ENCODE measurements at regions not wholly inside any gene's neighbourhood (a gene's known extent, or its start where the extent isn't known, plus 50 kb on each side); places are given as distances from the start of the nearest gene placed in this dataset.

DNA sequence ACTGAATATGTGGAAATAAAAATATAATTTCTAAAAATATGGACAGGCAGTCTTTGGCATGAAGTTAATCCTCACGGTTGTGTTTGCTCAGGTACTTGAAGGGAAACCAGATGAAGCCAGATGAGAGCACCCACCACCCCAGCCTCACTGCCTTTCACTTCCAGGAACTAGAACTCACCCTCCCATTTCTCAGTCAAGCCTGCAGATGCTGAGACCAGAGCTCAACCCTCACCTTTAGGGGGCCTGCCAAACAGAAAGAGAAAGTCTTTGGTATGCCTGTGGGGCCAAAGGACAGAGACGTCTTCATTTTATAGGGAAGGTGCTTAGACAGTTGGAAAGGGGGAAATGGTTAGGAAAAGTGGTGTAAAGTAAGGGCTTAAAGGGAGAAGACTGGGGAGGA lies 252.8 kb upstream of the PLET1 start:
- no peak for DNase-seq (ENCODE audit: low spot score)

GRCh38 chr11:112514011-112514740 lies 253.5 kb upstream of the PLET1 start:
- DNase-seq (ENCODE audit: low spot score) = no peak

- no peak for DNase-seq (ENCODE audit: low spot score)
These were observed 255.6 kb upstream of the PLET1 start for GRCh38 chr11:112516261-112516660.

DNA sequence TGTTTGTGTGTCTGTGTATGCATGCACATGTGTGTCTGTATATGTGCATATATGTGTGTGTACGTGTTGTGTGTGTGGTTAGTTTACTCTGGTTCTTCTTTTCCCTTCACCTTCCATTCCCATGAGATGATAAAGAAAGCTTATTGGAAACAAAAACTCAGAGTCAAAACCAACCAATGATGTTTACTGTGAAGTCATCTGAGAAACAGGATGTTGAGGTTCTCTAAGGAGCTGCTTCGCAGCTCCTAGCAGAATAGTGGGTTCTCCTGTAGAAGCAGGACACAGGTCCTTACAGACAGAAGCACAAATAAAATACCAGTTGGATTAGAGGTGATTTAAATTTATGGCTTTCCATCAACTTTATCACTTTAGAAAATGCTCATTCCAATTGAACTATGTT lies 256.1 kb upstream of the PLET1 start:
- no peak for DNase-seq (ENCODE audit: low spot score)

GRCh38 chr11:112518371-112518770 lies 257.7 kb upstream of the PLET1 start:
- no peak for DNase-seq (ENCODE audit: low spot score)

DNA sequence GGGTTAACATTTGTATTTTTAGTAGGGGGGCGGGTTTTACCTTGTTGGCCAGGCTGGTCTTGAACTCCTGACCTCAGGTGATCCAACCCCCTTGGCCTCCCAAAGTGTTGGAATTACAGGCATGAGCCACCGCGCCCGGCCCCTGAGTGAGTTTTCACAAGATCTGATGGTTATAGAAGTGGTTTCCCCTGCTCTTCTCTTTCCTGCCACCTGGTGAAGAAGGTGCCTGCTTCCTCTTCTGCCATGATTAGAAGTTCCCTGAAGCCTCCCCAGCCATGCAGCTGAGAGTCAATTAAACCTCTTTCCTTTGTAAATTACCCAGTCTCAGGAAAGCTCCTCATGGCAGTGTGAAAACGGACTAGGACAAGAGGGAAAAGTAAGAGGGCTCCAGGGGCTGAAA lies 259.1 kb upstream of the PLET1 start:
- DNase-seq (ENCODE audit: low spot score) = no peak

DNA sequence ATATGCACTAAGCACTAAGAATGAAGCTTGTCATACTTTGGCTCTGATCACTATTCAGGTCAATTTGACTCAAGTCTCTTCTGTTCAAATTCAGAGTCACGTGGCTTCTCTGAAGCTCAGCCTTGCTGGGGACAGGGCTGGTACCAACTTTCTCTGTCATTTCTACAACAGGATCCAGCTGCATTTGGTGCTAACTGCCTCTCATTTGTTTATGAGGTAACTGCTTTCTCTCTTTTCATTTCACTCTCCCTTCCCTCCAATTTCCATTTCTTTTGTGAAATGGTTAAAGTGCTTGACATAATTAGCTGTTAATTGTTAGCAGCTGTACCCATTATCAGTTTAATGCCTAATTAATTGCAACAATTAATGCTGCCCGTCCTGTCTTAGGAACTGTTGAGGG lies 259.7 kb upstream of the PLET1 start:
- DNase-seq (ENCODE audit: low spot score) = no peak

- no peak for DNase-seq (ENCODE audit: low spot score)
These were observed 261.9 kb upstream of the PLET1 start for GRCh38 chr11:112522536-112522935.

- DNase-seq (ENCODE audit: low spot score) = no peak
These were observed 262.4 kb upstream of the PLET1 start for GRCh38 chr11:112523031-112523430.

GRCh38 chr11:112523477-112523876 lies 262.8 kb upstream of the PLET1 start:
- DNase-seq (ENCODE audit: low spot score) = peak; percentile 25

GRCh38 chr11:112523951-112524350 lies 263.3 kb upstream of the PLET1 start:
- DNase-seq (ENCODE audit: low spot score) = no peak

- no peak for DNase-seq (ENCODE audit: low spot score)
These were observed 264.1 kb upstream of the PLET1 start for GRCh38 chr11:112524798-112525197.

GRCh38 chr11:112525270-112525669 lies 264.6 kb upstream of the PLET1 start:
- no peak for DNase-seq (ENCODE audit: low spot score)

DNA sequence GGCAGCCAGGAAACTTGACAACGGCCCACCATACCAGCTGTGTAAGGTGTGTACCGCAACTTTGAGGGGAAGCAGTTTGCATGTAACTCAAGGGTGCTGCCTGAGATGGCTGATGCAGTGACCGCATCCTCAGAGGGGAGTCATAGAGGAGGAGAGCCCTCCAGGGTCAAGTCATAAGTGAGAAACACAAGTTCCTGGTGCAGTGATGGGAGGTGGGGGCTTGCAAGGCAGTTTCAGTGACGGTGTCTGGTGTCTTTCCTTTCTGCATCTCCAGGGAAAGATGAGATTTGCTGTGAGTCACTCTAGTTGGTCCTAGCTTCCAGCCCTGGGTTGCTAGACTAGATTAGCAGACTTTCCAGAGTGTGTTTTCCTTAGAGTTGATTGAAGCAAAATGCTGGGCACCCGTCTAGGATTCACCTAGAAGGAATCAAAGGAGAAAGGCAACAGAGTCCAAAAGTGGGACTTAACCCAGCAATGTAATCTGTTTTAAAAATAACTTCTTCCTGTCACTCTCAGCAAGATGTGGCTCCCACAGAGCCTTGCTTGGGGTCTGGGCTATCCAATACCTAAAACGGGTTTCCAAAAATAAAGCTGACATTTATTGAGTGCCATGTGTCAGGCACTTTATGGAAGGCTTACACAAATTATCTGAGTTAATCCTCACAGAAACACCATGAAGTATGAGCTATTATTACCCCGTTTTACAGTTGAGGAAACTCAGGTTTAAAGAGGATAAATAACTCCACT lies 265.4 kb upstream of the PLET1 start:
- DNase-seq (ENCODE audit: low spot score) = no peak

GRCh38 chr11:112526699-112527416 lies 266.2 kb upstream of the PLET1 start:
- DNase-seq (ENCODE audit: low spot score) = no peak

- no peak for DNase-seq (ENCODE audit: low spot score)
These were observed 268.4 kb upstream of the PLET1 start for GRCh38 chr11:112529071-112529470.

GRCh38 chr11:112532506-112532905 lies 271.8 kb upstream of the PLET1 start:
- DNase-seq (ENCODE audit: low spot score) = no peak

DNA sequence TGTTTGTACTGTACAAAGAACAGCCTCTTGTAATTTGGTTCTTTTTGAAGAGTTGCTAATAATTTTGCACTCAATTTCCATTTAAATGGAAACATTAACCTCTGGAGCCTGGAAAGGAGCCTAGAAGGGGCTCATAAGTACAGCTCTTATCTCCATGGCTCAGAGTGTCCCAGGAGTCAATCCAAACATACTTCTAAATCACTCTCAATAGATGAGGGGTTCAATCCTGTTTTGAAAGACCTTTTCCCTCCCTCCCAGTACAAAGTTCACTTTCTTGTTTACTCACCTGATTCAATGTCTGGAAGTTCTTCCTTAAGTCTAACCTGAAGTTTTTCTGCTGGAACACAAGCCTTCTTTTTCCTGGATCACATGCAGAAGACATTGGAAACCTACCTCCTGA lies 273.0 kb upstream of the PLET1 start:
- no peak for DNase-seq (ENCODE audit: low spot score)

GRCh38 chr11:112534208-112534607 lies 273.5 kb upstream of the PLET1 start:
- no peak for DNase-seq (ENCODE audit: low spot score)

DNA sequence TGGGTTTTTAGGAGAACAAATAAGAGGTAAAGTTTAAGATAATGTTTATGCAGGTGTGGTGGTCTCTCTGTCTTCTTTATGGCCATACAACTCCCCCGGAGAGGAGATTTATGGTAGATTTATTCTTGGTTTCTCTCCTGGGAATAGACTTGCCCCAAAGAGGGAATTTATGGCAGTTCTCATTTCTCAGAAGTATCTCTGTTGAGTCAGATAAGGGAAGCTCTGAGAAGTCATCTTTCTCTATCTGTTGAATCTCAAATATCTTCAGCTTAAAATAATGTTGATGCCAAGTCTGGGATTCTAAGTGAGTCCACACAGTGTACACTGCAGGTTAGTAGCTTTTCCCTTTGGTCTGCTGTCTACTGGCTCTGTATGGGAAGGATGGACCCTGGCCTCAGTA lies 276.4 kb upstream of the PLET1 start:
- no peak for DNase-seq (ENCODE audit: low spot score)

GRCh38 chr11:112537846-112538330 lies 277.2 kb upstream of the PLET1 start:
- no peak for DNase-seq (ENCODE audit: low spot score)

GRCh38 chr11:112538534-112539280 lies 278.0 kb upstream of the PLET1 start:
- DNase-seq (ENCODE audit: low spot score) = no peak
